OCI-LY1 (cell line): ENCODE measurements at regions not wholly inside any gene's neighbourhood (a gene's known extent, or its start where the extent isn't known, plus 50 kb on each side); places are given as distances from the start of the nearest gene placed in this dataset.

Experiments used
- H2AFZ ChIP-seq: fragments of 200-600 bp; sonication (generic), shearing (Covaris generic); 2 replicates; pipeline ENCODE4 v1.6.0; 2014; ENCODE audit warnings: antibody characterized with exemption, mild to moderate bottlenecking, low read length
- H3F3A ChIP-seq: fragments of 200-600 bp; sonication (generic), shearing (Covaris generic); 2 replicates; pipeline ENCODE4 v1.6.0; 2014; ENCODE audit warnings: mild to moderate bottlenecking, antibody characterized with exemption, low read length, moderate library complexity; ENCODE audit not compliant: insufficient read depth
- H3K27ac ChIP-seq: fragments of 200-600 bp; sonication (generic); 2 replicates; pipeline ENCODE4 v1.5.1; 2014; ENCODE audit warnings: low read length, mixed run types, mild to moderate bottlenecking, low read depth; ENCODE audit not compliant: poor library complexity, severe bottlenecking
- H3K27me3 ChIP-seq: fragments of 200-600 bp; sonication (generic); 2 replicates; pipeline ENCODE4 v1.6.0; 2014; ENCODE audit warnings: antibody characterized with exemption, mild to moderate bottlenecking, low read length, moderate library complexity; ENCODE audit not compliant: insufficient read depth
- H3K36me3 ChIP-seq: fragments of 200-600 bp; sonication (generic); 2 replicates; pipeline ENCODE4 v1.6.1; 2014; ENCODE audit warnings: mild to moderate bottlenecking, antibody characterized with exemption, low read length, moderate library complexity, mixed read lengths; ENCODE audit not compliant: insufficient read depth
- H3K4me1 ChIP-seq: fragments of 200-600 bp; sonication (generic); 2 replicates; pipeline ENCODE4 v1.5.1; 2014; ENCODE audit warnings: mild to moderate bottlenecking, low read length, moderate library complexity; ENCODE audit not compliant: insufficient read depth, severe bottlenecking
- H3K4me2 ChIP-seq: fragments of 200-600 bp; sonication (generic), shearing (Covaris generic); 2 replicates; pipeline ENCODE4 v1.6.1; 2014; ENCODE audit warnings: low read length
- H3K4me3 ChIP-seq: fragments of 200-600 bp; sonication (generic); 2 replicates; pipeline ENCODE4 v1.5.1; 2014; ENCODE audit warnings: low read length, low read depth, mild to moderate bottlenecking, mixed read lengths; ENCODE audit not compliant: poor library complexity, severe bottlenecking
- H3K79me2 ChIP-seq: fragments of 200-600 bp; shearing (Covaris generic); 2 replicates; pipeline ENCODE4 v1.6.1; 2016; ENCODE audit warnings: mixed run types, low read length, mixed read lengths; ENCODE audit not compliant: insufficient read depth
- H3K9ac ChIP-seq: fragments of 200-600 bp; sonication (generic), shearing (Covaris generic); 2 replicates; pipeline ENCODE4 v1.6.1; 2014; ENCODE audit warnings: mild to moderate bottlenecking, low read length, mixed read lengths
- H3K9me2 ChIP-seq: fragments of 200-600 bp; sonication (generic), shearing (Covaris generic); 2 replicates; pipeline ENCODE4 v1.6.1; 2014; ENCODE audit warnings: low read depth, mild to moderate bottlenecking, low read length, mixed read lengths
- H3K9me3 ChIP-seq: fragments of 200-600 bp; shearing (Covaris generic); 2 replicates; pipeline ENCODE4 v1.6.1; 2014; ENCODE audit warnings: low read length, mixed read lengths
- H4K20me1 ChIP-seq: fragments of 200-600 bp; sonication (generic), shearing (Covaris generic); 2 replicates; pipeline ENCODE4 v1.6.0; 2016; ENCODE audit warnings: mild to moderate bottlenecking, low read length; ENCODE audit not compliant: insufficient read depth
- CTCF ChIP-seq: fragments of 200-600 bp; sonication (generic), shearing (Covaris generic); IDR thresholded peaks from 2 replicates; pipeline ENCODE4 v1.5.1; 2017; ENCODE audit warnings: mild to moderate bottlenecking, antibody characterized with exemption, low read length, moderate library complexity, mixed read lengths
- EZH2 ChIP-seq: fragments of 200-600 bp; sonication (generic), shearing (Covaris generic); IDR thresholded peaks from 2 replicates; pipeline ENCODE4 v1.8.0; 2017; ENCODE audit warnings: borderline replicate concordance, mixed run types, mild to moderate bottlenecking, antibody characterized with exemption, low read length, moderate library complexity, mixed read lengths

- Histone ChIP-seq H2AFZ (no peak overlapping the region), H3K9me2 (no peaks in the 10 kb centered on the region), H3K79me2 (no peaks in the 10 kb centered on the region), H4K20me1 (no peaks in the 10 kb centered on the region), H3K4me3 (no peak overlapping the region), H3K9ac (no peak overlapping the region), H3F3A (no peaks in the 10 kb centered on the region), H3K4me1 (no peaks in the 10 kb centered on the region), H3K9me3 (no peaks in the 10 kb centered on the region), H3K36me3 (no peaks in the 10 kb centered on the region), H3K4me2 (no peak overlapping the region), H3K27me3 (peaks cover 5% of the 10 kb centered on the region; the same call in 1 of the 2 replicates), H3K27ac (no peak overlapping the region)
- TF ChIP-seq EZH2 = no peak
- no peak for TF ChIP-seq CTCF
Observed at GRCh38 chr3:72655131-72655551, 193.1 kb downstream of the SHQ1 start.

- no peak overlapping the region for H3K4me3 ChIP-seq
- no peaks in the 10 kb centered on the region for H3K9me3 ChIP-seq
- H3K9ac ChIP-seq = no peak overlapping the region
- H3K27me3 ChIP-seq = peaks cover 5% of the 10 kb centered on the region; the same call in 1 of the 2 replicates
- no peaks in the 10 kb centered on the region for H3K36me3 ChIP-seq
- H3K4me2 ChIP-seq = no peak overlapping the region
- no peaks in the 10 kb centered on the region for H3K79me2 ChIP-seq
- TF ChIP-seq EZH2 = no peak
- no peak for TF ChIP-seq CTCF
- H4K20me1 ChIP-seq = no peaks in the 10 kb centered on the region
- no peak overlapping the region for H3K27ac ChIP-seq
- no peaks in the 10 kb centered on the region for H3K4me1 ChIP-seq
- H3K9me2 ChIP-seq = no peaks in the 10 kb centered on the region
- H3F3A ChIP-seq = no peaks in the 10 kb centered on the region
- H2AFZ ChIP-seq = no peak overlapping the region
Observed at GRCh38 chr3:72652395-72652794, 195.8 kb downstream of the SHQ1 start.

- no peak for TF ChIP-seq EZH2
- no peak for TF ChIP-seq CTCF
- no peak overlapping the region for H3K4me2 ChIP-seq
Observed at GRCh38 chr3:72651498-72651897, 196.7 kb downstream of the SHQ1 start.

More at GRCh38 chr3:72651498-72651897, 196.7 kb downstream of the SHQ1 start:
- H2AFZ ChIP-seq = no peak overlapping the region
- no peaks in the 10 kb centered on the region for H3K4me1 ChIP-seq
- H4K20me1 ChIP-seq = no peaks in the 10 kb centered on the region
- no peak overlapping the region for H3K27ac ChIP-seq
- no peaks in the 10 kb centered on the region for H3K79me2 ChIP-seq
- H3K36me3 ChIP-seq = no peaks in the 10 kb centered on the region
- no peaks in the 10 kb centered on the region for H3K9me3 ChIP-seq
- H3F3A ChIP-seq = no peaks in the 10 kb centered on the region
- peaks cover 5% of the 10 kb centered on the region; the same call in 1 of the 2 replicates for H3K27me3 ChIP-seq
- no peak overlapping the region for H3K4me3 ChIP-seq
- H3K9me2 ChIP-seq = no peaks in the 10 kb centered on the region
- H3K9ac ChIP-seq = no peak overlapping the region
